GM13977 (cell line): ENCODE measurements at regions not wholly inside any gene's neighbourhood (a gene's known extent, or its start where the extent isn't known, plus 50 kb on each side); places are given as distances from the start of the nearest gene placed in this dataset.
A peak's percentile ranks its signal among the peaks of the same experiment; 100 is the strongest.

Experiments
- DNase-seq: peaks from one replicate; pipeline ENCODE4 v3.0.0; 2012; ENCODE audit warnings: low spot score
- CTCF ChIP-seq: IDR thresholded peaks from 2 replicates; pipeline ENCODE4 v1.5.1; 2012; ENCODE audit warnings: mild to moderate bottlenecking, control low read depth; ENCODE audit not compliant: insufficient read depth; ENCODE audit errors: extremely low read depth, missing control alignments
- in situ Hi-C: fragments of 300-500 bp; cut with MboI; formaldehyde crosslinking; loops from one replicate; pipeline ENCODE4 v1.12.0; 2022; ENCODE audit warnings: low sequenced_read_pairs, low pct_unique_long_range_greater_than_20kb, mixed read lengths, inconsistent platforms; ENCODE audit not compliant: unreplicated experiment

- DNase-seq, result no peak
- no peak for TF ChIP-seq CTCF
- in situ Hi-C loops, result no loop called here
Measured at GRCh38 chr1:234899041-234899729, 229.5 kb downstream of the TOMM20 start.

GRCh38 chr1:234898455-234899033 lies 230.1 kb downstream of the TOMM20 start:
- TF ChIP-seq CTCF, result no peak
- in situ Hi-C loops, result no loop called here
- DNase-seq, result no peak

GRCh38 chr1:234897754-234898454 lies 230.7 kb downstream of the TOMM20 start:
- DNase-seq, result no peak
- in situ Hi-C loops, result no loop called here
- no peak for TF ChIP-seq CTCF

GRCh38 chr1:234897390-234897749 lies 231.3 kb downstream of the TOMM20 start:
- in situ Hi-C loops, result no loop called here
- no peak for DNase-seq
- TF ChIP-seq CTCF, result no peak

- DNase-seq, result no peak
- in situ Hi-C loops, result no loop called here
- TF ChIP-seq CTCF, result no peak
Measured at GRCh38 chr1:234896477-234897389, 231.9 kb downstream of the TOMM20 start.

GRCh38 chr1:234893725-234894630 lies 234.7 kb downstream of the TOMM20 start:
- in situ Hi-C loops, result no loop called here
- no peak for TF ChIP-seq CTCF
- peak; percentile 53 for DNase-seq
